ENCODE measurements at regions not wholly inside any gene's neighbourhood (a gene's known extent, or its start where the extent isn't known, plus 50 kb on each side); places are given as distances from the start of the nearest gene placed in this dataset.

DNA sequence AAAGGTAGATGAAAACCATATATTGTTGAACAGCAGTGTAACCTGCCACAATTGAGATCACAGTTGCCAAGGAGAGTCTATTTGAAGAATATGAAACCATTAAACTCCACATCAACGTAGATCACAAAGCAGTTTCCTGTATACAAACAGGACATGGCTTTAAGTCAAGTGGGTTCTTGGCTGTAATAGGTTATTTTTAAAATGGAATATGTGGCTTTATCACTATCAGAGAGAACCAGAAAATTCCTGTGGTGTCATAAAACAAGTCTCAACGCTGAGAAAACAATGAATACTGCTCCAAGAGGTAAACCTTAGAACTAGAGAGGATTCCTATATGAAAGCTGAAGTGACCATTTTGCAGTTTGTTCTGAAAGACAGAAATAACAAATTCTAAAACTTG, 999.7 kb downstream of the CDH11 start:
- TF ChIP-seq EZH2phosphoT487 (IDR thresholded peaks at IDR 0.05; ENCODE audit: borderline replicate concordance, low read length): no peak
- TF ChIP-seq, protein P1, sequence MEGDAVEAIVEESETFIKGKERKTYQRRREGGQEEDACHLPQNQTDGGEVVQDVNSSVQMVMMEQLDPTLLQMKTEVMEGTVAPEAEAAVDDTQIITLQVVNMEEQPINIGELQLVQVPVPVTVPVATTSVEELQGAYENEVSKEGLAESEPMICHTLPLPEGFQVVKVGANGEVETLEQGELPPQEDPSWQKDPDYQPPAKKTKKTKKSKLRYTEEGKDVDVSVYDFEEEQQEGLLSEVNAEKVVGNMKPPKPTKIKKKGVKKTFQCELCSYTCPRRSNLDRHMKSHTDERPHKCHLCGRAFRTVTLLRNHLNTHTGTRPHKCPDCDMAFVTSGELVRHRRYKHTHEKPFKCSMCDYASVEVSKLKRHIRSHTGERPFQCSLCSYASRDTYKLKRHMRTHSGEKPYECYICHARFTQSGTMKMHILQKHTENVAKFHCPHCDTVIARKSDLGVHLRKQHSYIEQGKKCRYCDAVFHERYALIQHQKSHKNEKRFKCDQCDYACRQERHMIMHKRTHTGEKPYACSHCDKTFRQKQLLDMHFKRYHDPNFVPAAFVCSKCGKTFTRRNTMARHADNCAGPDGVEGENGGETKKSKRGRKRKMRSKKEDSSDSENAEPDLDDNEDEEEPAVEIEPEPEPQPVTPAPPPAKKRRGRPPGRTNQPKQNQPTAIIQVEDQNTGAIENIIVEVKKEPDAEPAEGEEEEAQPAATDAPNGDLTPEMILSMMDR (IDR thresholded peaks at IDR 0.05; ENCODE audit: low read depth, low read length, poor library complexity, severe bottlenecking): no peak

Data from DOHH2 (cell line).